ENCODE measurements at regions not wholly inside any gene's neighbourhood (a gene's known extent, or its start where the extent isn't known, plus 50 kb on each side); places are given as distances from the start of the nearest gene placed in this dataset.

- peak overlapping the region; percentile 89 for H3K23ac ChIP-seq (ENCODE audit: low read length)
- H2AK5ac ChIP-seq (ENCODE audit: low read length) = no peak overlapping the region
- H3K56ac ChIP-seq (ENCODE audit: low read length) = no peak overlapping the region
- H3K4me3 ChIP-seq (ENCODE audit: low read length) = no peak overlapping the region
- no peak overlapping the region for H3K4me2 ChIP-seq (ENCODE audit: low read length)
- no peak overlapping the region for H3K27ac ChIP-seq (ENCODE audit: low read depth, low read length)
- no peaks in the 10 kb centered on the region for H3K36me3 ChIP-seq (ENCODE audit: control insufficient read depth, insufficient read depth, low read length)
- no peaks in the 10 kb centered on the region for H3K27me3 ChIP-seq (ENCODE audit: insufficient read depth, low read length, poor library complexity)
- H4K8ac ChIP-seq (ENCODE audit: low read depth, low read length) = no peak overlapping the region
- no peak overlapping the region for H3K9ac ChIP-seq (ENCODE audit: low read length)
- no peak overlapping the region for H4K5ac ChIP-seq (ENCODE audit: low read length)
- H3K4me1 ChIP-seq (ENCODE audit: control insufficient read depth, low read depth, low read length) = no peaks in the 10 kb centered on the region
- WGBS (ENCODE audit: extremely low coverage, insufficient coverage, low lambda C conversion rate) = no CpG with 5 or more reads among the region's 3 CpGs
- H2BK5ac ChIP-seq (ENCODE audit: low read length) = no peak overlapping the region
- no peak overlapping the region for H2BK15ac ChIP-seq (replicated peaks; ENCODE audit: low read depth)
- DNase-seq = no peak
- no peak overlapping the region for H3K4ac ChIP-seq (ENCODE audit: low read depth, low read length)
- no peaks in the 10 kb centered on the region for H3K79me1 ChIP-seq (ENCODE audit: low read length)
- no peaks in the 10 kb centered on the region for H3K79me2 ChIP-seq (ENCODE audit: control insufficient read depth, insufficient read depth, low read length)
- no peak overlapping the region for H2BK120ac ChIP-seq (ENCODE audit: low read depth, low read length)
- H3K18ac ChIP-seq (ENCODE audit: low read length) = no peak overlapping the region
Measured at GRCh38 chr4:38364383-38364963, 299.5 kb upstream of the KLF3 start.

- Histone ChIP-seq H3K4me2 (ENCODE audit: low read length) (no peak overlapping the region), H3K27me3 (ENCODE audit: insufficient read depth, low read length, poor library complexity) (no peaks in the 10 kb centered on the region), H3K36me3 (ENCODE audit: control insufficient read depth, insufficient read depth, low read length) (no peaks in the 10 kb centered on the region), H3K56ac (ENCODE audit: low read length) (no peak overlapping the region), H4K8ac (ENCODE audit: low read depth, low read length) (no peak overlapping the region), H4K5ac (ENCODE audit: low read length) (no peak overlapping the region), H2BK15ac (replicated peaks; ENCODE audit: low read depth) (no peak overlapping the region), H3K9ac (ENCODE audit: low read length) (no peak overlapping the region), H2BK5ac (ENCODE audit: low read length) (no peak overlapping the region), H2BK120ac (ENCODE audit: low read depth, low read length) (no peak overlapping the region), H3K79me2 (ENCODE audit: control insufficient read depth, insufficient read depth, low read length) (no peaks in the 10 kb centered on the region), H2AK5ac (ENCODE audit: low read length) (no peak overlapping the region), H3K4ac (ENCODE audit: low read depth, low read length) (no peak overlapping the region), H3K79me1 (ENCODE audit: low read length) (no peaks in the 10 kb centered on the region), H3K18ac (ENCODE audit: low read length) (no peak overlapping the region), H3K27ac (ENCODE audit: low read depth, low read length) (no peak overlapping the region), H3K23ac (ENCODE audit: low read length) (no peak overlapping the region), H3K4me1 (ENCODE audit: control insufficient read depth, low read depth, low read length) (no peaks in the 10 kb centered on the region), H3K4me3 (ENCODE audit: low read length) (no peak overlapping the region)
- no CpG with 5 or more reads among the region's 1 CpG for WGBS (ENCODE audit: extremely low coverage, insufficient coverage, low lambda C conversion rate)
- DNase-seq = no peak
Measured at GRCh38 chr4:38365261-38365660, 298.7 kb upstream of the KLF3 start.

- Histone ChIP-seq H2BK15ac (replicated peaks; ENCODE audit: low read depth) (no peak overlapping the region), H3K9ac (ENCODE audit: low read length) (no peak overlapping the region), H2AK5ac (ENCODE audit: low read length) (no peak overlapping the region), H3K4me3 (ENCODE audit: low read length) (no peak overlapping the region), H3K36me3 (ENCODE audit: control insufficient read depth, insufficient read depth, low read length) (no peaks in the 10 kb centered on the region), H3K27me3 (ENCODE audit: insufficient read depth, low read length, poor library complexity) (no peaks in the 10 kb centered on the region), H2BK120ac (ENCODE audit: low read depth, low read length) (no peak overlapping the region), H3K56ac (ENCODE audit: low read length) (no peak overlapping the region), H3K4me2 (ENCODE audit: low read length) (no peak overlapping the region), H3K27ac (ENCODE audit: low read depth, low read length) (no peak overlapping the region), H3K79me2 (ENCODE audit: control insufficient read depth, insufficient read depth, low read length) (no peaks in the 10 kb centered on the region), H4K5ac (ENCODE audit: low read length) (no peak overlapping the region), H3K23ac (ENCODE audit: low read length) (no peak overlapping the region), H2BK5ac (ENCODE audit: low read length) (no peak overlapping the region), H3K4ac (ENCODE audit: low read depth, low read length) (no peak overlapping the region), H3K18ac (ENCODE audit: low read length) (no peak overlapping the region), H3K4me1 (ENCODE audit: control insufficient read depth, low read depth, low read length) (no peaks in the 10 kb centered on the region), H4K8ac (ENCODE audit: low read depth, low read length) (no peak overlapping the region), H3K79me1 (ENCODE audit: low read length) (no peaks in the 10 kb centered on the region)
- no CpG with 5 or more reads among the region's 8 CpGs for whole genome bisulfite sequencing (ENCODE audit: extremely low coverage, insufficient coverage, low lambda C conversion rate)
- DNase-seq = no peak
Measured at GRCh38 chr4:38365748-38366310, 298.2 kb upstream of the KLF3 start.

GRCh38 chr4:38366456-38366855 lies 297.5 kb upstream of the KLF3 start:
- H3K36me3 ChIP-seq (ENCODE audit: control insufficient read depth, insufficient read depth, low read length) = no peaks in the 10 kb centered on the region
- H3K4me1 ChIP-seq (ENCODE audit: control insufficient read depth, low read depth, low read length) = no peaks in the 10 kb centered on the region
- H3K4me3 ChIP-seq (ENCODE audit: low read length) = no peak overlapping the region
- H3K79me2 ChIP-seq (ENCODE audit: control insufficient read depth, insufficient read depth, low read length) = no peaks in the 10 kb centered on the region
- H2BK5ac ChIP-seq (ENCODE audit: low read length) = no peak overlapping the region
- H2BK120ac ChIP-seq (ENCODE audit: low read depth, low read length) = no peak overlapping the region
- no peaks in the 10 kb centered on the region for H3K79me1 ChIP-seq (ENCODE audit: low read length)
- H2BK15ac ChIP-seq (replicated peaks; ENCODE audit: low read depth) = no peak overlapping the region
- H3K27me3 ChIP-seq (ENCODE audit: insufficient read depth, low read length, poor library complexity) = no peaks in the 10 kb centered on the region
- no peak overlapping the region for H4K5ac ChIP-seq (ENCODE audit: low read length)
- H3K27ac ChIP-seq (ENCODE audit: low read depth, low read length) = no peak overlapping the region
- H2AK5ac ChIP-seq (ENCODE audit: low read length) = no peak overlapping the region
- no peak overlapping the region for H3K56ac ChIP-seq (ENCODE audit: low read length)
- no peak overlapping the region for H3K23ac ChIP-seq (ENCODE audit: low read length)
- H4K8ac ChIP-seq (ENCODE audit: low read depth, low read length) = no peak overlapping the region
- no peak for DNase-seq
- no peak overlapping the region for H3K4ac ChIP-seq (ENCODE audit: low read depth, low read length)
- H3K4me2 ChIP-seq (ENCODE audit: low read length) = no peak overlapping the region
- H3K18ac ChIP-seq (ENCODE audit: low read length) = no peak overlapping the region
- H3K9ac ChIP-seq (ENCODE audit: low read length) = no peak overlapping the region

GRCh38 chr4:38366997-38367396 lies 297.0 kb upstream of the KLF3 start:
- Histone ChIP-seq H2BK120ac (ENCODE audit: low read depth, low read length) (no peak overlapping the region), H3K9ac (ENCODE audit: low read length) (no peak overlapping the region), H2BK5ac (ENCODE audit: low read length) (no peak overlapping the region), H2AK5ac (ENCODE audit: low read length) (no peak overlapping the region), H3K36me3 (ENCODE audit: control insufficient read depth, insufficient read depth, low read length) (no peaks in the 10 kb centered on the region), H3K23ac (ENCODE audit: low read length) (no peak overlapping the region), H3K4ac (ENCODE audit: low read depth, low read length) (no peak overlapping the region), H3K4me1 (ENCODE audit: control insufficient read depth, low read depth, low read length) (no peaks in the 10 kb centered on the region), H3K18ac (ENCODE audit: low read length) (no peak overlapping the region), H2BK15ac (replicated peaks; ENCODE audit: low read depth) (no peak overlapping the region), H3K4me3 (ENCODE audit: low read length) (no peak overlapping the region), H4K8ac (ENCODE audit: low read depth, low read length) (no peak overlapping the region), H3K4me2 (ENCODE audit: low read length) (no peak overlapping the region), H3K56ac (ENCODE audit: low read length) (no peak overlapping the region), H3K79me1 (ENCODE audit: low read length) (no peaks in the 10 kb centered on the region), H3K27ac (ENCODE audit: low read depth, low read length) (no peak overlapping the region), H4K5ac (ENCODE audit: low read length) (no peak overlapping the region), H3K79me2 (ENCODE audit: control insufficient read depth, insufficient read depth, low read length) (no peaks in the 10 kb centered on the region), H3K27me3 (ENCODE audit: insufficient read depth, low read length, poor library complexity) (no peaks in the 10 kb centered on the region)
- DNase-seq = no peak

- Histone ChIP-seq H4K5ac (ENCODE audit: low read length) (no peak overlapping the region), H3K27me3 (ENCODE audit: insufficient read depth, low read length, poor library complexity) (no peaks in the 10 kb centered on the region), H3K4me2 (ENCODE audit: low read length) (no peak overlapping the region), H3K36me3 (ENCODE audit: control insufficient read depth, insufficient read depth, low read length) (no peaks in the 10 kb centered on the region), H3K79me2 (ENCODE audit: control insufficient read depth, insufficient read depth, low read length) (no peaks in the 10 kb centered on the region), H3K23ac (ENCODE audit: low read length) (no peak overlapping the region), H2BK120ac (ENCODE audit: low read depth, low read length) (no peak overlapping the region), H2AK5ac (ENCODE audit: low read length) (no peak overlapping the region), H3K18ac (ENCODE audit: low read length) (no peak overlapping the region), H4K8ac (ENCODE audit: low read depth, low read length) (no peak overlapping the region), H2BK5ac (ENCODE audit: low read length) (no peak overlapping the region), H3K4ac (ENCODE audit: low read depth, low read length) (no peak overlapping the region), H2BK15ac (replicated peaks; ENCODE audit: low read depth) (no peak overlapping the region), H3K4me3 (ENCODE audit: low read length) (no peak overlapping the region), H3K4me1 (ENCODE audit: control insufficient read depth, low read depth, low read length) (no peaks in the 10 kb centered on the region), H3K9ac (ENCODE audit: low read length) (no peak overlapping the region), H3K27ac (ENCODE audit: low read depth, low read length) (no peak overlapping the region), H3K56ac (ENCODE audit: low read length) (no peak overlapping the region), H3K79me1 (ENCODE audit: low read length) (no peaks in the 10 kb centered on the region)
- no peak for DNase-seq
- WGBS (ENCODE audit: extremely low coverage, insufficient coverage, low lambda C conversion rate) = no CpG with 5 or more reads among the region's 4 CpGs
Measured at GRCh38 chr4:38367642-38368174, 296.3 kb upstream of the KLF3 start.
